ENCODE measurements at regions not wholly inside any gene's neighbourhood (a gene's known extent, or its start where the extent isn't known, plus 50 kb on each side); places are given as distances from the start of the nearest gene placed in this dataset.

DNA sequence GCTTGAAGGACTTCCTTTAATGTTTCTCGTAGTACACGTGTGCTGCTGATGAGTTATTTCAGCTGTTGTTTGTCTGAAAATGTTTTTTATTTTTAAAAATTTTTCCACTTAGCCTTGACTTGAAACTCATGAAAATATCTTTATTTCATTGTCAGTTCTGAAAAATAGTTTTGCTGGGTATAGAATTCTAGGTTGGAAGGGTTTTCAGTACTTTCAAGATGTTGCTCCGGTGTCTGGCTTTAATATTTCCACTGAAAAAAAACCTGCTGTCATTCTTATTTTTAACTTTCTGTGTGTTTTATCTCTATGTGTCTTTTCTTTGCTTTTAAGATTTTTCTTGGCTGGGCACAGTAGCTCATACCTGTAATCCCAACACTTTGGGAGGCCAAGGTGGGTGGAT lies 103.8 kb downstream of the UNCX start:
- no peak overlapping the region for H3K4me3 ChIP-seq (ENCODE audit: low read length)
- TF ChIP-seq, protein P1, sequence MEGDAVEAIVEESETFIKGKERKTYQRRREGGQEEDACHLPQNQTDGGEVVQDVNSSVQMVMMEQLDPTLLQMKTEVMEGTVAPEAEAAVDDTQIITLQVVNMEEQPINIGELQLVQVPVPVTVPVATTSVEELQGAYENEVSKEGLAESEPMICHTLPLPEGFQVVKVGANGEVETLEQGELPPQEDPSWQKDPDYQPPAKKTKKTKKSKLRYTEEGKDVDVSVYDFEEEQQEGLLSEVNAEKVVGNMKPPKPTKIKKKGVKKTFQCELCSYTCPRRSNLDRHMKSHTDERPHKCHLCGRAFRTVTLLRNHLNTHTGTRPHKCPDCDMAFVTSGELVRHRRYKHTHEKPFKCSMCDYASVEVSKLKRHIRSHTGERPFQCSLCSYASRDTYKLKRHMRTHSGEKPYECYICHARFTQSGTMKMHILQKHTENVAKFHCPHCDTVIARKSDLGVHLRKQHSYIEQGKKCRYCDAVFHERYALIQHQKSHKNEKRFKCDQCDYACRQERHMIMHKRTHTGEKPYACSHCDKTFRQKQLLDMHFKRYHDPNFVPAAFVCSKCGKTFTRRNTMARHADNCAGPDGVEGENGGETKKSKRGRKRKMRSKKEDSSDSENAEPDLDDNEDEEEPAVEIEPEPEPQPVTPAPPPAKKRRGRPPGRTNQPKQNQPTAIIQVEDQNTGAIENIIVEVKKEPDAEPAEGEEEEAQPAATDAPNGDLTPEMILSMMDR (conservative IDR thresholded peaks at IDR 0.05; ENCODE audit: low read depth, low read length) = no peak
- no peak for DNase-seq (ENCODE audit: low read depth)

DNA sequence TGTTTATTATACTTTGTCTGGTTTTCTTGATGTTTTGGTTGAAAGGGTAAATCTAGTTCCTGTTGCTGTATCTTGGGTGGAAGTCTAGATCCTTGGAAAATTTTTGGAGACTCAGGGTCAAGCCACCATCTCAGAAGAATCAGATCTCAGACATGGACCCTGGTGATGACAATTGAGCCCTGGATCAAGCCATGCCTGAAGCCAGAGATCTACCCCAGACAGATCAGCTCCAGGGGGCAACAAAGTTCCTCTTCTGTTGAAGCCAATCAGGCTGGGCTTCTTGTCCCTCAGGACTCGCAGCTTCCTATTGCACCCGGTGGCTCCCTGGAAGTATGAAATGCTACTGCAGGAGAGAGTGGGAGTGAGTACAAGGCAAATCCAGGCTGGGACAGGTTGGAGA lies 106.9 kb downstream of the UNCX start:
- no peak for DNase-seq (ENCODE audit: low read depth)
- no peak overlapping the region for H3K4me3 ChIP-seq (ENCODE audit: low read length)
- TF ChIP-seq, protein P1 (conservative IDR thresholded peaks at IDR 0.05; ENCODE audit: low read depth, low read length) = no peak

DNA sequence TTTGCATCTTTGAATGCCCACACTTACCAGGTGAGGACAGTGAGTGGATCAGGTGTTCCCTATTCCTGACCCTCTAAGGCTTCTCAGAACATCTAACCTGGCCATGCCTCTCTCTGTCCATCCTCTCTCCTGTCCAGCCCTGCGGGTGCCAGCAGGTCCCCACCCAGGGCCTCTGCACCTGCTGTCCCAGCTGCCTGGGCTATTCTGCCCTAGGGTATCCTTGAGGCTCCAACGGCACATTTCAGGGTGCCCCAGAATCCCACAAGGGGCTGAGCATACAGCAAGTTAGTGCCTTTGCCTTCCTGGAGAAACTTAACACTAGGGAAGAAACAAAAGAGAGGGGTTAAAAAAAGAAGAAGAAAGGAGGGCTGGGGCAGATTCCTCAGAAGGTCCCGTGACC lies 107.4 kb downstream of the UNCX start:
- TF ChIP-seq, protein P1 (conservative IDR thresholded peaks at IDR 0.05; ENCODE audit: low read depth, low read length) = no peak
- no peak overlapping the region for H3K4me3 ChIP-seq (ENCODE audit: low read length)
- DNase-seq (ENCODE audit: low read depth) = no peak

DNA sequence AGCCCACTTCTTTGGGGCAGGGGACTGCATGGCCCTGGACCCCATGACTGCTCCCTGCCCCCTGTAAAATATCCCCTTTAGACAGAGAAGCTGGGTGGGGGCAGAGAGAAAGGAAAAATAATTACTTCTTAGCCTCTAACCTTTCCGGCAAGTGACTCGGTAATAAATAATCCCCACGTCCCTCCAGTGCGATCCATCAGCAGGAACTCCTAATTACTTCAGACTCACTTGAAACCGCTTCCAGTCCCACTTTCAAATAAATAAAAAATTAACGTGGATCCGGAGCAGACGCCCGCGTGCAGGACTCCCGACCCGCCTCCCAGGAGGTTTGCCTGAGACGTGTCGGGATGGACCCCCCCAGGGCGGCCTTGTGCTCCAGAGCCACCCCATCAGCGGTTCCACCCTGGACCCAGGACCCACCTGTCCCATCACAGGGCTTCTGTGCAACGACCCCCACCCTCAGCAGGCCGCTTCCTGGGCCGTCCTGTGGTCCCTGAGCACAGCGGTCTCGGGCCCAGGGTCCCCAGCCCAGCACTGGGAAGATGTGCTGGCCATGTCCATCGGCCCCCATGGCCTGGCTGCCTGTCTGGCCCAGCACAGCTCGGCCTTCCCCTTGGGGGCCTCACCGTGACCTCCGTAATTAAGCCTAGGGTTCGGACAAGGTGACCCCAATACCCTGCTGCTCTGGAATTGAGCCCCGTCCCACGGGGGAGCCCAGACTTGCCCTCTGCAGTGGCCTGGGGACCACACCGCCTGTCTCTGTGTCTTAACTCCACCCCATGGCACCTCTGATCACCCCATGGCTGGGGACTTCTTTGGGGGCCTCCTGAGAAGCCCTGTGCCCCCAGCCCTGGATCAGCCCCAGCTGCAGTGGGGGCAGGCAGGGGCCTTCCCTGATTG lies 108.0 kb downstream of the UNCX start:
- TF ChIP-seq, protein P1 (conservative IDR thresholded peaks at IDR 0.05; ENCODE audit: low read depth, low read length) = no peak
- DNase-seq (ENCODE audit: low read depth) = no peak
- no peak overlapping the region for H3K4me3 ChIP-seq (ENCODE audit: low read length)

DNA sequence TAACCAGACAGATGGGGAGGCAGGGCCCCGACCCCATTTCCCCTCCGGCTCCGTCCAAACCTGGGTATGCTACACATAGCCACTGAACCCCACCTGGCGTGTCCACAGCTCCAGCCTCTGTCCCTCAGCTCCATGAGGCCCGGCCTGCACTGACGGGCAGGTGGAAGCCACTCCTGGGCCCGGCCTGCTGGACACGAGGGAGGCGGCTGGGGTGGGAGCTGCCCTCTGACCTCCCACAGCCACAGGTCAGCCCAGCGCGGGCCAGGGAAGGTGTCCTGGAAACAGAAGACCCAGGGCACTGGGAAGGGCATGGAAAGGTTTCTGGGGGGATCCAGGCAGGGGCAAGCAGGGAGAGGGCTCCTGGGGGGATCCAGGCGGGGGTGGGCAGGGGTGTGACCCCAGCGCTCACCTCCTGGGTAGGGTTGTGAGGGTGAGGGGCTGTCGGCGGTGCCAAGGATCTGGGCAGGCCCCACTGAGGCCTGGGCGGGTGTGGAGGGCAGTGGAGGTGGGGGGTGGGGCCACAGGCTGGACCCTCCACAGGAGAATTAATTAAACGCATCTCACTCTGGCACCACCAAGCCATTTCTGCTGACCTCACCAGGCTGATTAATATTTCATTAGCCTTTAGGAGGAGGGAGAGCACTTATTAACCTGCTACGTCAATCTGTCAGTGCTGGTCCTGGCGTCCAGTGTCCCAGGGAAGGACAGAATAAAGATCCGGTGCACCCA lies 108.9 kb downstream of the UNCX start:
- TF ChIP-seq, protein P1 (conservative IDR thresholded peaks at IDR 0.05; ENCODE audit: low read depth, low read length) = no peak
- no peak for DNase-seq (ENCODE audit: low read depth)
- no peak overlapping the region for H3K4me3 ChIP-seq (ENCODE audit: low read length)

DNA sequence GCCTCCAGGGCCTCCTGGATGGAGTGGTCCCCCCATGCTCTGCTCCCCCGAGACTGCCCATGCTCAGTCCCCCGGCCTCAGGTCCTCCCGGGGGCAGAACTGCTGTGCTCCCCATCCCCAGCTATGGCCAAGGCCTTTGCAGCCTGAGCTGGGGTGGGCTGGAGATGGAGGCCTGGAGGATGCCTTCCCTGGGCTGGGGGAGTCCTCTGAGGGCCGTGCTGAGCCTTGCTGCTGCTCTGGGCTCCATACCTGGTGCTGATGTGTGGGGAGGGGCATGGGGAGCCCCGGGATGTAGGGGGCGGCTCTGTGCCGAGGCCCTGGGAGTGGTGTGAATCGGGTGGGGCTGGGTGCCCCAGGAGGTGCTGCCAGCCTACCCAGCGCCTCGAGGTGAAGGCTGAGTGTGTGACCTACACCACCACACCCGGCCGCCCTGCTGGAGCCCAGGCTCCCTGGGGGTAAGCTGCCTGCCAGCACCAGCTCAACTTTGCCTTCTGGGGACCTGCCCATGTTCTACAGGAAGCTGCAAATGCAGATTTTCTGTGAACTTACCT lies 109.5 kb downstream of the UNCX start:
- H3K4me3 ChIP-seq (ENCODE audit: low read length) = no peak overlapping the region
- DNase-seq (ENCODE audit: low read depth) = no peak
- TF ChIP-seq, protein P1 (conservative IDR thresholded peaks at IDR 0.05; ENCODE audit: low read depth, low read length) = no peak
